Stimulated activated naive CD8-positive, alpha-beta T cell treated with anti-CD3 and anti-CD28 coated beads, Interleukin-15, Interleukin-2, amounts not matched to agents 100 ng/mL and 50 ng/mL, for 24 hours (primary cell): ENCODE measurements at regions not wholly inside any gene's neighbourhood (a gene's known extent, or its start where the extent isn't known, plus 50 kb on each side); places are given as distances from the start of the nearest gene placed in this dataset.

Experiments
- H3K27ac Mint-ChIP-seq: one replicate; pipeline ENCODE4 v1.8.0; 2021; ENCODE audit warnings: mild to moderate bottlenecking, mixed read lengths
- H3K27me3 Mint-ChIP-seq: one replicate; pipeline ENCODE4 v1.8.0; 2021; ENCODE audit warnings: mixed read lengths
- H3K36me3 Mint-ChIP-seq: one replicate; pipeline ENCODE4 v1.8.0; 2021; ENCODE audit warnings: low read depth, mixed read lengths
- H3K4me1 Mint-ChIP-seq: one replicate; pipeline ENCODE4 v1.8.0; 2021; ENCODE audit warnings: low read depth, mixed read lengths
- H3K4me3 Mint-ChIP-seq: one replicate; pipeline ENCODE4 v1.8.0; 2021; ENCODE audit warnings: mild to moderate bottlenecking, mixed read lengths
- H3K9me3 Mint-ChIP-seq: one replicate; pipeline ENCODE4 v1.8.0; 2021; ENCODE audit warnings: mixed read lengths

- no peaks in the 10 kb centered on the region for H3K4me1 Mint-ChIP-seq
- peaks cover 12% of the 10 kb centered on the region for H3K9me3 Mint-ChIP-seq
- H3K27me3 Mint-ChIP-seq: no peaks in the 10 kb centered on the region
- H3K27ac Mint-ChIP-seq: no peak overlapping the region
- no peaks in the 10 kb centered on the region for H3K36me3 Mint-ChIP-seq
- no peak overlapping the region for H3K4me3 Mint-ChIP-seq
These were observed 493.0 kb downstream of the TLL1 start for GRCh38 chr4:166366012-166366411.

- Mint-ChIP-seq H3K27me3 (no peaks in the 10 kb centered on the region), H3K4me3 (no peak overlapping the region), H3K4me1 (no peaks in the 10 kb centered on the region), H3K9me3 (peaks cover 21% of the 10 kb centered on the region), H3K36me3 (no peaks in the 10 kb centered on the region), H3K27ac (no peak overlapping the region)
These were observed 504.5 kb downstream of the TLL1 start for GRCh38 chr4:166377578-166377977.

GRCh38 chr4:166386491-166387360, 513.7 kb downstream of the TLL1 start:
- peaks cover 3% of the 10 kb centered on the region for H3K9me3 Mint-ChIP-seq
- H3K4me3 Mint-ChIP-seq: no peak overlapping the region
- no peaks in the 10 kb centered on the region for H3K36me3 Mint-ChIP-seq
- no peaks in the 10 kb centered on the region for H3K27me3 Mint-ChIP-seq
- no peak overlapping the region for H3K27ac Mint-ChIP-seq
- H3K4me1 Mint-ChIP-seq: no peaks in the 10 kb centered on the region

GRCh38 chr4:166391501-166391900, 518.5 kb downstream of the TLL1 start:
- Mint-ChIP-seq H3K27me3 (no peaks in the 10 kb centered on the region), H3K36me3 (no peaks in the 10 kb centered on the region), H3K27ac (no peak overlapping the region), H3K4me1 (no peaks in the 10 kb centered on the region), H3K9me3 (peaks cover 3% of the 10 kb centered on the region), H3K4me3 (no peak overlapping the region)

GRCh38 chr4:166399021-166399420, 526.0 kb downstream of the TLL1 start:
- Mint-ChIP-seq H3K27ac (no peak overlapping the region), H3K27me3 (no peaks in the 10 kb centered on the region), H3K36me3 (no peaks in the 10 kb centered on the region), H3K4me3 (no peak overlapping the region), H3K4me1 (no peaks in the 10 kb centered on the region), H3K9me3 (peaks cover 11% of the 10 kb centered on the region)

GRCh38 chr4:166400270-166400894, 527.3 kb downstream of the TLL1 start:
- Mint-ChIP-seq H3K36me3 (no peaks in the 10 kb centered on the region), H3K9me3 (peaks cover 11% of the 10 kb centered on the region), H3K4me3 (no peak overlapping the region), H3K27ac (no peak overlapping the region), H3K27me3 (no peaks in the 10 kb centered on the region), H3K4me1 (no peaks in the 10 kb centered on the region)

GRCh38 chr4:166413356-166413755, 540.3 kb downstream of the TLL1 start:
- no peaks in the 10 kb centered on the region for H3K27me3 Mint-ChIP-seq
- H3K4me1 Mint-ChIP-seq: no peaks in the 10 kb centered on the region
- H3K36me3 Mint-ChIP-seq: no peaks in the 10 kb centered on the region
- H3K4me3 Mint-ChIP-seq: no peak overlapping the region
- H3K9me3 Mint-ChIP-seq: peaks cover 11% of the 10 kb centered on the region
- H3K27ac Mint-ChIP-seq: no peak overlapping the region

GRCh38 chr4:166414431-166414830, 541.4 kb downstream of the TLL1 start:
- H3K4me3 Mint-ChIP-seq: no peak overlapping the region
- H3K27ac Mint-ChIP-seq: no peak overlapping the region
- H3K4me1 Mint-ChIP-seq: no peaks in the 10 kb centered on the region
- H3K36me3 Mint-ChIP-seq: no peaks in the 10 kb centered on the region
- H3K27me3 Mint-ChIP-seq: no peaks in the 10 kb centered on the region
- peaks cover 9% of the 10 kb centered on the region for H3K9me3 Mint-ChIP-seq

- peaks cover 9% of the 10 kb centered on the region for H3K9me3 Mint-ChIP-seq
- H3K27me3 Mint-ChIP-seq: no peaks in the 10 kb centered on the region
- no peak overlapping the region for H3K27ac Mint-ChIP-seq
- no peak overlapping the region for H3K4me3 Mint-ChIP-seq
- no peaks in the 10 kb centered on the region for H3K4me1 Mint-ChIP-seq
- no peaks in the 10 kb centered on the region for H3K36me3 Mint-ChIP-seq
These were observed 542.7 kb downstream of the TLL1 start for GRCh38 chr4:166415749-166416148.

GRCh38 chr4:166421556-166422156, 548.6 kb downstream of the TLL1 start:
- no peak overlapping the region for H3K27ac Mint-ChIP-seq
- no peaks in the 10 kb centered on the region for H3K36me3 Mint-ChIP-seq
- no peaks in the 10 kb centered on the region for H3K27me3 Mint-ChIP-seq
- H3K4me3 Mint-ChIP-seq: no peak overlapping the region
- no peaks in the 10 kb centered on the region for H3K4me1 Mint-ChIP-seq
- peaks cover 9% of the 10 kb centered on the region for H3K9me3 Mint-ChIP-seq

- Mint-ChIP-seq H3K4me1 (no peaks in the 10 kb centered on the region), H3K27ac (no peak overlapping the region), H3K36me3 (no peaks in the 10 kb centered on the region), H3K27me3 (no peaks in the 10 kb centered on the region), H3K9me3 (peaks cover 9% of the 10 kb centered on the region), H3K4me3 (no peak overlapping the region)
These were observed 549.4 kb downstream of the TLL1 start for GRCh38 chr4:166422475-166422874.

- Mint-ChIP-seq H3K27ac (no peak overlapping the region), H3K27me3 (no peaks in the 10 kb centered on the region), H3K36me3 (no peaks in the 10 kb centered on the region), H3K4me3 (no peak overlapping the region), H3K9me3 (peaks cover 3% of the 10 kb centered on the region), H3K4me1 (no peaks in the 10 kb centered on the region)
These were observed 553.3 kb downstream of the TLL1 start for GRCh38 chr4:166426300-166426863.

GRCh38 chr4:166432125-166432524, 559.1 kb downstream of the TLL1 start:
- Mint-ChIP-seq H3K4me3 (no peak overlapping the region), H3K9me3 (peaks cover 6% of the 10 kb centered on the region), H3K27ac (no peak overlapping the region), H3K4me1 (no peaks in the 10 kb centered on the region), H3K27me3 (no peaks in the 10 kb centered on the region), H3K36me3 (no peaks in the 10 kb centered on the region)

GRCh38 chr4:166432842-166433241, 559.8 kb downstream of the TLL1 start:
- H3K27ac Mint-ChIP-seq: no peak overlapping the region
- no peak overlapping the region for H3K4me3 Mint-ChIP-seq
- H3K27me3 Mint-ChIP-seq: no peaks in the 10 kb centered on the region
- no peaks in the 10 kb centered on the region for H3K4me1 Mint-ChIP-seq
- H3K9me3 Mint-ChIP-seq: peaks cover 11% of the 10 kb centered on the region
- H3K36me3 Mint-ChIP-seq: no peaks in the 10 kb centered on the region

- Mint-ChIP-seq H3K36me3 (no peaks in the 10 kb centered on the region), H3K4me3 (no peak overlapping the region), H3K4me1 (no peaks in the 10 kb centered on the region), H3K27ac (no peak overlapping the region), H3K27me3 (no peaks in the 10 kb centered on the region), H3K9me3 (peaks cover 17% of the 10 kb centered on the region)
These were observed 562.4 kb downstream of the TLL1 start for GRCh38 chr4:166435449-166435848.
